Chondrocyte (in vitro differentiated cells): ENCODE measurements at regions not wholly inside any gene's neighbourhood (a gene's known extent, or its start where the extent isn't known, plus 50 kb on each side); places are given as distances from the start of the nearest gene placed in this dataset.
A peak's percentile ranks its signal among the peaks of the same experiment; 100 is the strongest.

Experiments used
- DNase-seq: peaks from one replicate; pipeline ENCODE4 v3.0.0; 2021; ENCODE audit warnings: mixed read lengths, low spot score
- H3K27ac Mint-ChIP-seq: one replicate; pipeline ENCODE4 v1.8.0; 2021; ENCODE audit warnings: mild to moderate bottlenecking, moderate library complexity, mixed read lengths; ENCODE audit not compliant: unreplicated experiment
- H3K27me3 Mint-ChIP-seq: 2 replicates; pipeline ENCODE4 v1.8.0; 2021; ENCODE audit warnings: low read depth, mixed read lengths
- H3K36me3 Mint-ChIP-seq: 2 replicates; pipeline ENCODE4 v1.8.0; 2021; ENCODE audit warnings: low read depth, mixed read lengths
- H3K4me1 Mint-ChIP-seq: 2 replicates; pipeline ENCODE4 v1.8.0; 2021; ENCODE audit warnings: low read depth, mild to moderate bottlenecking, mixed read lengths
- H3K4me3 Mint-ChIP-seq: one replicate; pipeline ENCODE4 v1.8.0; 2021; ENCODE audit warnings: mild to moderate bottlenecking, moderate library complexity, mixed read lengths; ENCODE audit not compliant: unreplicated experiment
- H3K9me3 Mint-ChIP-seq: 2 replicates; pipeline ENCODE4 v1.8.0; 2021; ENCODE audit warnings: low read depth, mixed read lengths
- CTCF ChIP-seq: fragments of 200-600 bp; sonication (generic); IDR thresholded peaks from 2 replicates; pipeline ENCODE4 v1.5.0; 2021; ENCODE audit warnings: antibody characterized with exemption, mild to moderate bottlenecking, moderate library complexity

- no peak overlapping the region for H3K4me3 Mint-ChIP-seq
- H3K27ac Mint-ChIP-seq: peak overlapping the region; percentile 19
- no peak for DNase-seq
- no peaks in the 10 kb centered on the region for H3K27me3 Mint-ChIP-seq
- H3K36me3 Mint-ChIP-seq: no peaks in the 10 kb centered on the region
- H3K4me1 Mint-ChIP-seq: peaks cover 41% of the 10 kb centered on the region
- TF ChIP-seq CTCF: no peak
- H3K9me3 Mint-ChIP-seq: no peaks in the 10 kb centered on the region
Measured at GRCh38 chr12:58575256-58575655, 345.0 kb downstream of the LRIG3 start.

GRCh38 chr12:58576081-58576480, 344.2 kb downstream of the LRIG3 start:
- no peak overlapping the region for H3K4me3 Mint-ChIP-seq
- no peaks in the 10 kb centered on the region for H3K27me3 Mint-ChIP-seq
- H3K4me1 Mint-ChIP-seq: peaks cover 39% of the 10 kb centered on the region
- H3K9me3 Mint-ChIP-seq: no peaks in the 10 kb centered on the region
- no peak for DNase-seq
- no peaks in the 10 kb centered on the region for H3K36me3 Mint-ChIP-seq
- no peak for TF ChIP-seq CTCF
- H3K27ac Mint-ChIP-seq: no peak overlapping the region

GRCh38 chr12:58576916-58577315, 343.4 kb downstream of the LRIG3 start:
- no peaks in the 10 kb centered on the region for H3K36me3 Mint-ChIP-seq
- no peak overlapping the region for H3K4me3 Mint-ChIP-seq
- no peaks in the 10 kb centered on the region for H3K27me3 Mint-ChIP-seq
- no peak for DNase-seq
- no peaks in the 10 kb centered on the region for H3K9me3 Mint-ChIP-seq
- H3K4me1 Mint-ChIP-seq: peaks cover 39% of the 10 kb centered on the region
- no peak for TF ChIP-seq CTCF
- no peak overlapping the region for H3K27ac Mint-ChIP-seq

- H3K27ac Mint-ChIP-seq: no peak overlapping the region
Measured at GRCh38 chr12:58580095-58580494, 340.2 kb downstream of the LRIG3 start.

GRCh38 chr12:58583529-58583928, 336.8 kb downstream of the LRIG3 start:
- no peak for TF ChIP-seq CTCF
- Mint-ChIP-seq H3K36me3 (no peaks in the 10 kb centered on the region), H3K27ac (peak overlapping the region; percentile 82), H3K9me3 (peaks cover 2% of the 10 kb centered on the region), H3K4me1 (peaks cover 42% of the 10 kb centered on the region), H3K4me3 (no peak overlapping the region), H3K27me3 (no peaks in the 10 kb centered on the region)
- DNase-seq: no peak

More at GRCh38 chr12:58580095-58580494, 340.2 kb downstream of the LRIG3 start:
- no peak overlapping the region for H3K4me3 Mint-ChIP-seq
- H3K36me3 Mint-ChIP-seq: no peaks in the 10 kb centered on the region
- TF ChIP-seq CTCF: no peak
- H3K27me3 Mint-ChIP-seq: no peaks in the 10 kb centered on the region
- H3K4me1 Mint-ChIP-seq: peaks cover 40% of the 10 kb centered on the region
- DNase-seq: no peak
- H3K9me3 Mint-ChIP-seq: peaks cover under 1% of the 10 kb centered on the region
